ENCODE measurements at regions not wholly inside any gene's neighbourhood (a gene's known extent, or its start where the extent isn't known, plus 50 kb on each side); places are given as distances from the start of the nearest gene placed in this dataset.

DNA sequence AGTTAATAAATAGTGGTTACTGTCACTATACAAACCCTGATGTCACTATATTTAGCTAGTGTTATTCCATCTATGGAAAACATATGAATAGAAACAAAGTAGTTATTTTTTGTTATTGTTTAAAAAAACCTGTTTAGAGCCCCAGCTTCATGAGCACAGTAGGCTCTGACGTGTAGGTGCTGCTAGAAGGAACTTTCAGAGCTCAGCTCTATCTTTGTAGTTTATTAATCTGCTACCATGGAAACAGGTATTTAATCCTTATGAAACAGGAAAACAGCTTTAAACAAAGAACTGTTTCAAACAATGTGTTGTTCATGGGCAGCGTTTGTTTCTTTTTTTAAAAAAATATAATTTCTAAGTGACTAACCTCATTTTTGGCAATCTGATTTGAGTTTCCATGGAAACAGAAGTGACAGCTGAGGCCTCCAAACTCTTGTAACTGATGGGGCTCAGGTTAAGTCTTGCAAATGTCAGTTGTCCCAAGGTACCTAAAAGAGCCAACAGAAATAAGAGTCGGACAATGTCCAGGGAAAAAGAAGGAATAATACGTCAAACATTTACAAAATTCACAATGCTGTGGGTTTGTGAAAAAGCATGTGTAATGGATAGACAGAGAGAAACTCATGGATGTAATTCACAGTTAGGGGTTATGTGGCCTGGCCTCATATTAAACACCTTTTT lies 162.0 kb upstream of the C21orf91 start:
- TF ChIP-seq, protein P1, sequence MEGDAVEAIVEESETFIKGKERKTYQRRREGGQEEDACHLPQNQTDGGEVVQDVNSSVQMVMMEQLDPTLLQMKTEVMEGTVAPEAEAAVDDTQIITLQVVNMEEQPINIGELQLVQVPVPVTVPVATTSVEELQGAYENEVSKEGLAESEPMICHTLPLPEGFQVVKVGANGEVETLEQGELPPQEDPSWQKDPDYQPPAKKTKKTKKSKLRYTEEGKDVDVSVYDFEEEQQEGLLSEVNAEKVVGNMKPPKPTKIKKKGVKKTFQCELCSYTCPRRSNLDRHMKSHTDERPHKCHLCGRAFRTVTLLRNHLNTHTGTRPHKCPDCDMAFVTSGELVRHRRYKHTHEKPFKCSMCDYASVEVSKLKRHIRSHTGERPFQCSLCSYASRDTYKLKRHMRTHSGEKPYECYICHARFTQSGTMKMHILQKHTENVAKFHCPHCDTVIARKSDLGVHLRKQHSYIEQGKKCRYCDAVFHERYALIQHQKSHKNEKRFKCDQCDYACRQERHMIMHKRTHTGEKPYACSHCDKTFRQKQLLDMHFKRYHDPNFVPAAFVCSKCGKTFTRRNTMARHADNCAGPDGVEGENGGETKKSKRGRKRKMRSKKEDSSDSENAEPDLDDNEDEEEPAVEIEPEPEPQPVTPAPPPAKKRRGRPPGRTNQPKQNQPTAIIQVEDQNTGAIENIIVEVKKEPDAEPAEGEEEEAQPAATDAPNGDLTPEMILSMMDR (IDR thresholded peaks at IDR 0.05) = no peak
- TF ChIP-seq POLR2AphosphoS5 (IDR thresholded peaks at IDR 0.05; ENCODE audit: low read depth, low read length) (no peak), TCF7L2 (IDR thresholded peaks at IDR 0.05; ENCODE audit: low read depth, low read length) (no peak)
- TF ChIP-seq, protein P2, sequence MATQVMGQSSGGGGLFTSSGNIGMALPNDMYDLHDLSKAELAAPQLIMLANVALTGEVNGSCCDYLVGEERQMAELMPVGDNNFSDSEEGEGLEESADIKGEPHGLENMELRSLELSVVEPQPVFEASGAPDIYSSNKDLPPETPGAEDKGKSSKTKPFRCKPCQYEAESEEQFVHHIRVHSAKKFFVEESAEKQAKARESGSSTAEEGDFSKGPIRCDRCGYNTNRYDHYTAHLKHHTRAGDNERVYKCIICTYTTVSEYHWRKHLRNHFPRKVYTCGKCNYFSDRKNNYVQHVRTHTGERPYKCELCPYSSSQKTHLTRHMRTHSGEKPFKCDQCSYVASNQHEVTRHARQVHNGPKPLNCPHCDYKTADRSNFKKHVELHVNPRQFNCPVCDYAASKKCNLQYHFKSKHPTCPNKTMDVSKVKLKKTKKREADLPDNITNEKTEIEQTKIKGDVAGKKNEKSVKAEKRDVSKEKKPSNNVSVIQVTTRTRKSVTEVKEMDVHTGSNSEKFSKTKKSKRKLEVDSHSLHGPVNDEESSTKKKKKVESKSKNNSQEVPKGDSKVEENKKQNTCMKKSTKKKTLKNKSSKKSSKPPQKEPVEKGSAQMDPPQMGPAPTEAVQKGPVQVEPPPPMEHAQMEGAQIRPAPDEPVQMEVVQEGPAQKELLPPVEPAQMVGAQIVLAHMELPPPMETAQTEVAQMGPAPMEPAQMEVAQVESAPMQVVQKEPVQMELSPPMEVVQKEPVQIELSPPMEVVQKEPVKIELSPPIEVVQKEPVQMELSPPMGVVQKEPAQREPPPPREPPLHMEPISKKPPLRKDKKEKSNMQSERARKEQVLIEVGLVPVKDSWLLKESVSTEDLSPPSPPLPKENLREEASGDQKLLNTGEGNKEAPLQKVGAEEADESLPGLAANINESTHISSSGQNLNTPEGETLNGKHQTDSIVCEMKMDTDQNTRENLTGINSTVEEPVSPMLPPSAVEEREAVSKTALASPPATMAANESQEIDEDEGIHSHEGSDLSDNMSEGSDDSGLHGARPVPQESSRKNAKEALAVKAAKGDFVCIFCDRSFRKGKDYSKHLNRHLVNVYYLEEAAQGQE (IDR thresholded peaks at IDR 0.05; ENCODE audit: insufficient read depth in 1 of 2, low read depth in 2 of 2, low read length in 1 of 2) = no peak
